ENCODE measurements at regions not wholly inside any gene's neighbourhood (a gene's known extent, or its start where the extent isn't known, plus 50 kb on each side); places are given as distances from the start of the nearest gene placed in this dataset.

- TF ChIP-seq POLR2A (IDR thresholded peaks at IDR 0.05) (no peak), CTCF (IDR thresholded peaks at IDR 0.05) (no peak)
- no peak for DNase-seq (ENCODE audit: low spot score in 2 of 2)
- no peak overlapping the region for H3K4me3 ChIP-seq (ENCODE audit: low read depth, poor library complexity, severe bottlenecking)
- WGBS, 2 donors: 64 to 70% methylated on average over 2 of the region's 2 CpGs
- intact Hi-C loops (cut with DNase I; ENCODE audit: low total_unique reads): no loop called here
Observed at GRCh38 chr2:12424219-12424618, 292.5 kb upstream of the TRIB2 start.

GRCh38 chr2:12424809-12425208 lies 291.9 kb upstream of the TRIB2 start:
- intact Hi-C loops (cut with DNase I; ENCODE audit: low total_unique reads): no loop called here
- WGBS, 2 donors: 34 to 39% methylated on average over 3 of the region's 3 CpGs
- TF ChIP-seq CTCF (IDR thresholded peaks at IDR 0.05) (no peak), POLR2A (IDR thresholded peaks at IDR 0.05) (no peak)
- no peak overlapping the region for H3K4me3 ChIP-seq (ENCODE audit: low read depth, poor library complexity, severe bottlenecking)
- DNase-seq (ENCODE audit: low spot score in 2 of 2): no peak

- H3K4me3 ChIP-seq (ENCODE audit: low read depth, poor library complexity, severe bottlenecking): no peak overlapping the region
- DNase-seq (ENCODE audit: low spot score in 2 of 2): no peak
- WGBS, 2 donors: 86 to 92% methylated on average over 5 of the region's 5 CpGs
- TF ChIP-seq CTCF (IDR thresholded peaks at IDR 0.05) (no peak), POLR2A (IDR thresholded peaks at IDR 0.05) (no peak)
- intact Hi-C loops (cut with DNase I; ENCODE audit: low total_unique reads): no loop called here
Observed at GRCh38 chr2:12428324-12428723, 288.4 kb upstream of the TRIB2 start.

GRCh38 chr2:12428786-12429185 lies 287.9 kb upstream of the TRIB2 start:
- intact Hi-C loops (cut with DNase I; ENCODE audit: low total_unique reads): no loop called here
- H3K4me3 ChIP-seq (ENCODE audit: low read depth, poor library complexity, severe bottlenecking): no peak overlapping the region
- DNase-seq (ENCODE audit: low spot score in 2 of 2): no peak
- 48% methylated on average over 1 of the region's 1 CpG for WGBS, 2 donors
- no peak for TF ChIP-seq CTCF (IDR thresholded peaks at IDR 0.05)
- no peak for TF ChIP-seq POLR2A (IDR thresholded peaks at IDR 0.05)

- intact Hi-C loops (cut with DNase I; ENCODE audit: low total_unique reads): no loop called here
- WGBS, 2 donors: 35 to 43% methylated on average over 4 of the region's 4 CpGs
- TF ChIP-seq CTCF (IDR thresholded peaks at IDR 0.05) (no peak), POLR2A (IDR thresholded peaks at IDR 0.05) (no peak)
Observed at GRCh38 chr2:12429779-12430406, 286.8 kb upstream of the TRIB2 start.

More at GRCh38 chr2:12429779-12430406, 286.8 kb upstream of the TRIB2 start:
- H3K4me3 ChIP-seq (ENCODE audit: low read depth, poor library complexity, severe bottlenecking): no peak overlapping the region
- DNase-seq (ENCODE audit: low spot score in 2 of 2): no peak
